ENCODE measurements at regions not wholly inside any gene's neighbourhood (a gene's known extent, or its start where the extent isn't known, plus 50 kb on each side); places are given as distances from the start of the nearest gene placed in this dataset.

DNA sequence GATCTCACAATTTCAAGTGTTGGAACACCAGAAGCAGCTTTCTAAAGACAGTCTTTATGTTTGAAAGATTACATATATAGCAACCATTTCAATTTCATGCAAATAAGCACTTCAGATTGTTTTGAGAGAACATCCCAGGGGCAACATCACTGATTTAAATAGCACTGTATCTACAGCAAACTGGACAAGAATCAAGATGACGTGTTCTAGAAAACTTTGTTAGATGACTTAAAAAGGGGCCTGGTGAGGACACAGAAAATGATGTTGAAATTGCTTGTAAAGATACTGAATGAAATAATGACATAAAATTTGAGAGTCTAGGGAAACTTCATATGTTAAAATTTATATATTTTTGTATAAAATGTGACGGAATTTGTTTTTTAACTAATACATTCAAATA, 277.1 kb downstream of the KLF12 start:
- no peak for TF ChIP-seq CTCF (IDR thresholded peaks at IDR 0.05)
- TF ChIP-seq POLR2A (IDR thresholded peaks at IDR 0.05), result no peak

All from ovary (tissue), 3 donors.